ENCODE measurements at regions not wholly inside any gene's neighbourhood (a gene's known extent, or its start where the extent isn't known, plus 50 kb on each side); places are given as distances from the start of the nearest gene placed in this dataset.
"Not testable (repeated sequence)": the region's sequence is repeated elsewhere in the genome, so short reads cannot be mapped to it uniquely, and the experiment has no call there.

DNA sequence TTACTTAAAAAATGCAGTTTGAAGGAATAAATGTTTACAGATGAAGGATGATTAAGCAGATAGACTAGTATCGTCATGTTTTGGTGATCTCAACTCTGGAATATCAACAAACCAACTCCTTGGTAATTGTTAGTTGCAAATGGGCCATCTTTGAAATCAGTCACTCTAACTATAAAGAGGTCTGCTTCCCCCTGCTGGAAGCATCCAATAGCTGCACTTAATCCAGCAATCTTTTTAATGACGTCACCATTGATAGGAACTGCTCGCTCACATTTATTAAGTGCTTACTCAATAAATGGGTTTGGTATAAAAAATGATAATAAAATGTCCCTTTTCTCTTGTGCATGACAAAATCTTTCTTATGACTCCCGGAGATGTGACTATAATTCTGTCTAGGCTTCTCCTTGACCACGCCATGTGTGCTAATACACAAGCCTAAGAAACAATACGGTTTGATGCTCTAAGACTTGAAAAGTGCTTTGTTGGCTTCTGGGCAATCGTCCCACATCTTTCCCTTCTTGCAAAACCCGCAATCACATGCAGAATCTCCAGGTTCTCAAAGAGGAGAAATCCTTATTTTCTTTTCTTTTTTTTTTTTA is 227.6 kb upstream of the POU1F1 start:
- DNase-seq (ENCODE audit: low read depth): peak; percentile 71

DNA sequence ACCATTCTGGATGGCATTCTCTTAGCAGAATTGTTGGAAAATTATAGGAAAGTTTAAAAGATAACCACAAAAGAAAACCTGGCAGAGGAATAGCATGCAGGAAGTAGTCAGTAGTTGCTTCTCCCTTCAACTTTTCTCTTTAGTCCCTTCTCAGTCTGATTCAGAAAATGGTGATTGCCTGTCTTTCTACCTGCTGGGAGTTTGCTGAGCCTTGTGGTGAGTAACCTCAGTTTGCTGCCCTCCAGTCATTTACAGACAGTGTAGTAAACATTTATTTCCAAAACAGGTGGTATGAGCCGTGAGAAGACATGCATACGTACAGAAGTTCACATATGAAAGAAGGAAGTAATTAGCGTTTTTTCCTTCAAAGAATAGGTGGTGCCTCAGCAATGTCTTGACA is 224.7 kb upstream of the POU1F1 start:
- DNase-seq (ENCODE audit: low read depth): no peak

DNA sequence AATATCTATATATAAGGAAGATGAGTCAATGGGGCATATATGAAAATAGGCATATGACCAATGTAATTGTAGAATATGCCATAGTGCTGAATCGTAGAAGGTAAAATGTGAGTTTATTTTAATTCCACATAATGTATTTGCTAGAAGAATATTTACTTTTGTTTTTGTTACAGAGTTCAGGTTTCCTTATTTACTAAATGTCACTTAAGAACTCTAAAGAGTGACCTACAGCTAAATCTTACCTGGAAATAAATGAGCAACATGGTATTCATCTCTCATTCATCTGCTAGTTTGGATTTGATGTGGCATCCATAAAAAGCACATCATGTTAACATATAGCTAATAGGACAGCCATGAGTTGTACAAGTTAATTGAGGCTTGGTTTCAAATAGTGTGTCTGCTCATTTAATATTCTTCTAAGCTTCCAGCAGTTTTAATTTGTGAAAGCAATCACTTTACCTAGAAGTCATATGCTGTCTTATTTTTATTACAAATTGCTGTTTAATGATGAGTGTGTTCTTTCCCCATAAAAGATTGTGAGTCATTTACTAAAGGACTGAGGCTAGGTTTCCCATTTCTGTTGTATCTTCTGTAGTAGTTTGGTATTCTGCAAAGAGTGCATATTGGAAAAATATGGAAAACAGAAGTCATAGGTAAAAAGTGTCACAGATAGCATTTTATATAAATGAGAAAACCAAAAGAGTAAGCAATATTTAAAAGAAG is 222.1 kb upstream of the POU1F1 start:
- DNase-seq (ENCODE audit: low read depth): no peak

DNA sequence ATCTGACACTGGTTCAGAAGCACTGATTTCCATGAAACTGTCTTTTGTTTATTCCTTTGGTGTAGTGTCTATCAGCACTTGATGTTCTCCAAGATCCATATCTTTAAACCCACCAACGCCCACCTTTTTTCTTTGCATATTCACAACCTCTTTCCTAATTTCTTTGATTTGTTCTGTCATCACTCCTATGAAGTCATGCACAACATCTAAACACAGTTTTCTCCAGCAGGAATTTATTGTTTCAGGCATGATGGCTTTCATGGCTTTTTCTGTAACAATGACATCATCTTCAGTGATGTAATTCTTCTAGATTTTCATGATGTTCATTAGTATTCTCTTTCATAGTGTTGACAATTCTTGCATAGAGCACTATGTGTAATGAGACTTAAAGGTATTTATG is 219.6 kb upstream of the POU1F1 start:
- no peak for DNase-seq (ENCODE audit: low read depth)

DNA sequence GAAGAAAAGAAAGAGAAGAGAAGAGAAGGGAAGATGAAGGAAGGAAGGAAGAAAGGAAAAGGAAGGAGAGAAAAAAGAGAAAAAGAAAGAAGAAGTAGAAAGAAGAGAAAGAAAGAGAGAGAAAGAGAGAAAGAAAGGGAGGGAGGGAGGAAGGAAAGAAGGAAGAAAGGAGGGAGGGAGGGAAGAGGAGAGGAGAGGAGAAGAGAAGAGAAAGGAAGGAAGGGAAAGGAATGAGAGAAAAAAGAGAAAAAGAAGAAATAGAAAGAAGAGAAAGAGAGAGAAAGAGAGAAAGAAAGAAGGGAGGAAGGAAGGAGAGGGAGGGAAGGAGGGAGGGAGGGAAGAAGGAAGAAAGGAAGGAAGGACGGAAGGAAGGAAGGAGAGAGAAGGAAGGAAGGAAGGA is 217.9 kb upstream of the POU1F1 start:
- no peak for DNase-seq (ENCODE audit: low read depth)

DNA sequence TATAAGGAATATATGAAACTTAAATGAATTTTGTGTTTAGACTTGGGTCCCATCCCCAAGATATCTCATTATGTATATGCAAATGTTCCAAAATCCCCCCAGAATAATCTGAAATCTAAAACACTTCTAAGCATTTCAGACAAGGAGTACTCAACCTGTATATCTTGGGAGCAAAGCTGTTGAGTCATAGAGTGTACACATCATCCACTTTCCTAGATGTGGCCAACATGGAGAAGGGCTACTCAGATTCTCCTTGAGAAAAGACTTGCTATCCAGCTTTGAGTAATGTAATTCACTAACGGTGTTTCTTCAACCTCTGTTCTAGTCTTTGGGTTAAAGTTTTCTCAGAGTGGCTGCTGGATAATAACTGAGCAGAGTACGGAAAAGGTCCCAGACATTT is 215.5 kb upstream of the POU1F1 start:
- DNase-seq (ENCODE audit: low read depth): no peak

DNA sequence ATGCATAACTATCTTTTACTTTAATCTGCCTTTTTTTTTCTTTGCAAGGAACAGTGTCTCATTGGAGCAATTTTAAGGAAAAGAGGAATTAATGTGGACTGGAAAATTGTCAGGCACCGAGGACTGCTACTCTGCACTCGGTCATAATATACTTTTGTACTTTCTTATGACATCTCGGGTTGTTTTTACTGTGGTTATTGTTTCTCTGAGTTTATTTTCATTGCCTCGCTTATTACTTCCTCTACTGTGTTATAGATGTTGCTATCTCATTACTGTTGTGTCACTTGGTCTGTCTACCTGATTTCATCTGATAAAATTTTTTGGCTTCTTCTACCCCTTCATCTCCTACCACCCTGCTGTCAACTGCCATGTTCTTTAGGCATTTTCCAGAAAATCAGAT is 213.5 kb upstream of the POU1F1 start:
- no peak for DNase-seq (ENCODE audit: low read depth)

DNA sequence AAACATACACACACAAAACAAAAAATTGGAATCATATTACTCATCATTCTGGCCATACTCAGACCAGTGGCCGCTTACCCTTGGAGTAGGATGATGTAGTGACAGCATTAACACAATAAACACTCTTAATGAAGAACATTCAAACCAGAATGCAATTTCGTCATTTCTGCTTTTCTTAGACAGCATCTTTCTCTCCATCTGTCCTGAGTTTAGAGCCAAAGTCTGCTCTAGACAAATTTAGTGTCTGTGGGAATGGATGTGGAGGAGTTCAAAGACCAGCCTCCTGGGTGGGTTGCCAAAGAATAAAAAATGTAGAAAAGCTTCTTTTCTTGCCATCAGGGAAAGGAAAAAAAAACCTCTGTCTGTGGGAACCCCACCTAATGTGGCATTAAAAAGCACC is 212.4 kb upstream of the POU1F1 start:
- no peak for DNase-seq (ENCODE audit: low read depth)

DNA sequence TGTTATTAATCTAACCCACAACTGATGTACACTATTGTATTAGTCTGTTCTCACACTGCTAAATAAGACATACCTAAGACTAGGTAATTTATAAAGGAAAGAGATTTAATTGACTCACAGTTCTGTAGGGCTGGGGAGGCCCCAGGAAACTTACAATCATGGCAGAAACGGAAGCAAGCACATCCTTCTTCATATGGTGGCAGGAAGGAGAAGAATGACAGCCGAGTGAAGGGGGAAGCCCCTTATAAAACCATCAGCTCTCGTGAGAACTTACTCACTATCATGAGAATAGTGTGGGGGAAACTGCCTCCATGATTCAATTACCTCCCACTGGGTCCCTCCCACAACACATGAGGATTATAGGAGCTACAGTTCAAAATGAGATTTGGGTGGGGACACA is 210.3 kb upstream of the POU1F1 start:
- not testable (repeated sequence) for DNase-seq (ENCODE audit: low read depth)

DNA sequence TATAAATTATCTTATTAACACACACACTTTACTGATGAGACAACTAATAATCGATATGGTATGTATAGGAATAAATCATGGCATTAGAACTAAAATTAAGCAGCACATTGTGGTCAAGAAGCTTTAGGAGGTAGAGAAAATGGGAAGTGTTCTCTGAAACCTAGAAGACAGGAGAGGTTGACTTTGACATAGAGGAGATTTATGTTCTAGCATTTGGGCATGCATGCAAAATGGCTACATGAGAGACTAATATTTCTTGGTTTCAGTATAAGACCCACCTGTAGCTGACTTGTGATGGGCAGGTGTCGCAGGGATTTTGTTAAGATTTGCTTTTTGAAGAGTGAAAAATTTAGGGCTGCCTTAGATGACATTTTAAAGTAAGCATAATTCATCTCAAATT is 209.7 kb upstream of the POU1F1 start:
- DNase-seq (ENCODE audit: low read depth): no peak

DNA sequence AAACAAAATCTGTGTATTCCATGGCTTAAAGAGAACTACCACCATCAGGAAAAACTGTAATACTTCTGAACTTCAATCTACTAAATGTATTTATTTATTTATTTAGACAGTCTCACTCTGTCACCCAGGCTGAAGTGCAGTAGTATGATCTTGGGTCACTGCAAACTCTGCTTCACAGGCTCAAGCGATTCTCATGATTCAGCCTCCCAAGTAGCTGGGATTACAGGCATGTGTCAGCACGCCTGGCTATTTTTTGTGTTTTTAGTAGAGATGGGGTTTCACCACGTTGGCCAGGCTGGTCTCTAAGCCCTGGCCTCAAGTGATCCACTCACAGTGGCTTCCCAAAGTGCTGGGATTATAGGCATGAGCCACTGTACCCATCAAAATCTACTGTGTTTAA is 202.3 kb upstream of the POU1F1 start:
- peak; percentile 6 for DNase-seq (ENCODE audit: low read depth)

DNA sequence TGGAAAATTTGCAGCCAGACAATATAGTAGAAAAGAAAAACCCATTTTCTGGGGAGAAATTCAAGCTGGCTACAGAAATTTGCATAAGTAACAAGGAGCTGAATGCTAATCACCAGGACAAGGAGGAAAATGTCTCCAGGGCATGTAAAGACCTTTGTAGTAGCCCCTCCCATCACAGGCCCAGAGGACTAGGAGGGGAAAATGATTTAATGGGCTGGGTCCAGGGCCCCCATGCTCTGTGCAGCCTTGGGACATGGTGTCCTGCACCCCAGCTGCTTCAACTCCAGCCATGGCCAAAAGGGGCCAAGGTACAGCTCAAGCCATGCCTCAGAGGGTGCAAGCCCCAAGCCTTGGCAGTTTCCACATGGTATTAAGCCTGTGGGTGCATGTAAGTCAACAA is 197.6 kb upstream of the POU1F1 start:
- DNase-seq (ENCODE audit: low read depth): no peak

DNA sequence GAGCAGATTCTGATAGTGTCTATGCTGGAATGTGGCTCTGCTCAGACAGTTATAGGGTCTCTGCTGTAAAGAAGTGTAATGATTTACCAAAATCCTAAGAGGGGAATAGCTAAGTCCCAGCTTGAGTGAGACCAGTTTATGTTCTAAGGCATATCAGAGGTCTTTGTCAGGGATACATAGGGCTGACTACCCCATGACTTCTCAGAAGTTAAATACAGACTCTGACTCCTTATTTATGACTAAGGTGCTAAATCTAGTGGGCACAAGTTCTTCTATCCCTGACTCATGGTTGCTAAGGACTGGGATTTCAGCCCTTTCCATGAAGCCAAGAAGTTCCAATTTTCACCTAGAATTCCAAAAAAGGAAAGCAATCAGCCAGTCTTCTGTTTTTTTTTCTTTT is 192.6 kb upstream of the POU1F1 start:
- DNase-seq (ENCODE audit: low read depth): peak; percentile 20

DNA sequence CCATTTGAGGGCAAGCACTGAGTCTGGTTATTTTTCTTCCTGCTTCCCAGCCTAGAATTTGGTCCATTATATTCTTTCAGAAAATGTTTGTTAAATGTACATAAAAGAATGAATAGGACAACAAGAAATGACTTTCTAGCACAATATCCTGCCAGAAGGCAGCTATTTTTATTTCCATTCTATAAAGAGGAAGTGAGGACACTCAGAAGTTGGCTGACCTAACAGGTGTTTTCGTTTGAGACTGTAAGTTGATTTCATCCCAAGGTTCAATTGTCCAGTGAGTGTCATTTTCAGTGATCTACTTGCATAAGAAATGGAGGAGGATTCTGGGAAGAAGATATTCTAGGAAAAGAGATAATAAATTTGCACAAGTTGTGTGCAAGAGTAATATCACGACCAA is 191.9 kb upstream of the POU1F1 start:
- peak; percentile 13 for DNase-seq (ENCODE audit: low read depth)

DNA sequence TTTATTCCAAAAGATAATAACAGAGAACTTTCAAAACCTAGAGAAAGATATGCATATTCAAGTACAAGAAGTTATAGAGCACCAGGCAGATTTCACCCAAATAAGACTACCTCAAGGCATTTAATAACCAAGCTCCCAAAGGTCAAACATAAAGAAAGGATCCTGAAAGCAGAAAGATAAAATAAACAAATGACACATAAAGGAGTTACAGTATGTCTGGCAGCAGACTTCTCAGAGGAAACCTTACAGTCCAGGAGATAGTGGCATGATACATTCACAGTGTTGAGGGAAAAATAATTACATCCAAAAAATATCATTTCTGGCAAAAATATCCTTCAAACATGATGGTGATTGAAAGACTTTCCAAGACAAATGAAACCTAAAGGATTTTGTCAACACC is 185.8 kb upstream of the POU1F1 start:
- DNase-seq (ENCODE audit: low read depth): no peak

DNA sequence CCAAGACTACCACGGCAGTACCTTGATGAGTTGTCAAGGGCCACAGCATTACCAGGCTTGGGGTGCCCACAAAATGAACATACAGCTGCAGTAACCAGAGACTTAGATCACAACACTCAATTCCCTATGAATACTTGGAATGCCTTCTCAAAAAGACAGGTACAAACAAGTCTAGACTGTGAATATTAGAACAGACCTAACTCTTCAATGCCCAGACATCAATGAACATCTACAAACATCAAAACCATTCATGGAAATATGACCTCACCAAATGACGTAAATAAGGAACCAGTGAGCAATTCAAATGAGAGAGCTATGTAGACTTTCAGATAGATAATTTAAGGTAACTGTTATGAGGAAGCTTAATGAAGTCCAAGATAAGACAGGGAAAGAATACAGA is 185.1 kb upstream of the POU1F1 start:
- DNase-seq (ENCODE audit: low read depth): no peak

DNA sequence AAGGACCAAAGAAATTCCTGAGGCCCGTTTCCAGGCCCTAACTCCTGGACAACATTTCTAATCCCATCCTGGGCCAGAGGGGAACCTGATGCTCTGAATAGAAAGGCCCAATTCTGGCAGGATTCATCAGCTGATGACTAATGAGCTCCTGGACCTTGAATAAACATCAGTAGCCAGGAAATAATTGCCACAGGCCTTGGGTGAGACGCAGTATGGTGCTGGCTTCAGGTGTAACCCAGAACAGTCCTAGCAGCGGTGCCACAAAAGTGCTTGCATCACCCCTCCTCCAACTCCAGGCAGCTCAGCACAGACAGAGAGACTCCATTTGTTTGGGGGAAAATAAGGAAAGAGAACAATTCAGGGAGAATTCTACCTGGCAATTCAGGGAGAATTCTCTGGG is 184.7 kb upstream of the POU1F1 start:
- no peak for DNase-seq (ENCODE audit: low read depth)

DNA sequence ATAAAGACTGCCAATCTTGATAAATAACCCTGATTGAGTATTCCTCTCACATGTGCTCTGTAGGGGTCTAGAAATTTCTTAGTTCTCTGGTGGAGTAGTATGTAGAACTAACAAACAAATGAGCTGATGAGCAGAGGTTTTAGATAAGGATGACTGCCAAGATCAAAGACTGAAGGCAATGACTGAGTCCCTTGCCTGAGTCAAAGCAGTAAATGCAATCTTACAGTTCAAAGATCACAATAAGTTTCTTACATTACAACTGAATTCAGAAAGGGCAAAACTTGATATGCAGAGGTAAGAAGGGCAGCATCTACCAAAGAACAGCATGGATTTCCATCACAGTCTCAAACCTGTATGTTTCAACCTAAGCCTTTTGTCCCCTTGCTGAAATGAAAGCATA is 172.2 kb upstream of the POU1F1 start:
- DNase-seq (ENCODE audit: low read depth): no peak

DNA sequence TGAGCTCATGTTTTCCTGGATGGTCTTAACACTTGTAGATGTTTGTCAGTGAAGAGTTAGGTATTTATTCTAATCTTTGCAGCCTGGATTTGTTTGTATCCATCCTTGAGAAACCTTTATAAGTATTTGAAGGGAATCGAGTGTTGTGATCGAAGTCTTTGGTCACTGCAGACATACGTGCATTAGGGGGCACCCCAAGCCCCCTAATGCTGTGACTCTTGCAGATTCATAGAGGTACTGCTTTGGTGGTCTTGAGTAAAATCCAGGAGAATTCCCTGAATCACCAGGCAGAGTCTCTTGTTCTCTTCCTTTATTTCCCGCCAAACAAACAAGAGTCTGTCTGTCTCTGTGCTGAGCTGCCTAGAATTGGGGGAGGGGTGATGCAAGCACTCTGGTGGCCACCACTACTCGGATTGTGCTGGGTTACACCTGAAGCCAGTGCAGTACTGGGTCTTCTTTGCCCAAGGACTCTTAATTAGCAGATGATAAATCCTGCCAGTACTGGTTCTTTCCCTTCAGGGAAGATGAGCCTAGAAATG is 170.5 kb upstream of the POU1F1 start:
- DNase-seq (ENCODE audit: low read depth): no peak

DNA sequence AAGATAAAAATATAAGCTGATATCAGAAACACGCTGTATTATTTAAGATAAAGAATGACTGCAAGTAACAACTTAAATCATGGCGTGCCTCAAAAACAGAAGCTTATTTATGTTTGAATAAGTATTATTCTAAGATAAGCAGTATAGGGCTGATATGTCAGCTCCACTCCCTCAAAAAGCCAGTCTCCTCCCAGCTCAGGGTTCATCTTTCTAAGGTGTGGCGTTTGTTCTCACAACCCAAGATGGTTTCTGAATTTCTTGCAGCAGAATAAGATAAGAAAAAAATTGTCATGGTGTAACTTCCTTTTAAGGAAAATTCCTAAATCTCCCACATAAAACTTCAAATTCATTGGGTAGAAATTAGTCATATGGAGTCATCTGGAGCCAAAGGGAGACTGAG is 166.1 kb upstream of the POU1F1 start:
- DNase-seq (ENCODE audit: low read depth): no peak

DNA sequence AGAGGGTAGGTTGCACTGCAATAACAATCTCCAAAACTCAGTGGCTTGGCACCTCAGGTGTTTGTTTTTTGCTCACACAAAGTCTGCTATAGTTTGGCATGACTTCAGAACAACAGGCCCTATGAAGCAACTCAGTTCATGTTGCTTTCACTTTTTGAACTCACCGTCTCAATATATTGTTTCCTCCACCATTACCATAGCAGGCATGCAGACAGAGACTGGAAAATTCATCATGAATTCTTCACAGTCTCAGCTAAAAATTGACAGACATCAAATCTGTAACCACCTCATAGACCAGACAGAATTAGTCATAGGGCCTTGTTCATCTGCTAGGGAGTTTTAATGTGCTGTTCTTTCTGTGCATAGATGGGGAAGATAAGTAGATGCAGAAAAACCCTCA is 161.4 kb upstream of the POU1F1 start:
- DNase-seq (ENCODE audit: low read depth): no peak

DNA sequence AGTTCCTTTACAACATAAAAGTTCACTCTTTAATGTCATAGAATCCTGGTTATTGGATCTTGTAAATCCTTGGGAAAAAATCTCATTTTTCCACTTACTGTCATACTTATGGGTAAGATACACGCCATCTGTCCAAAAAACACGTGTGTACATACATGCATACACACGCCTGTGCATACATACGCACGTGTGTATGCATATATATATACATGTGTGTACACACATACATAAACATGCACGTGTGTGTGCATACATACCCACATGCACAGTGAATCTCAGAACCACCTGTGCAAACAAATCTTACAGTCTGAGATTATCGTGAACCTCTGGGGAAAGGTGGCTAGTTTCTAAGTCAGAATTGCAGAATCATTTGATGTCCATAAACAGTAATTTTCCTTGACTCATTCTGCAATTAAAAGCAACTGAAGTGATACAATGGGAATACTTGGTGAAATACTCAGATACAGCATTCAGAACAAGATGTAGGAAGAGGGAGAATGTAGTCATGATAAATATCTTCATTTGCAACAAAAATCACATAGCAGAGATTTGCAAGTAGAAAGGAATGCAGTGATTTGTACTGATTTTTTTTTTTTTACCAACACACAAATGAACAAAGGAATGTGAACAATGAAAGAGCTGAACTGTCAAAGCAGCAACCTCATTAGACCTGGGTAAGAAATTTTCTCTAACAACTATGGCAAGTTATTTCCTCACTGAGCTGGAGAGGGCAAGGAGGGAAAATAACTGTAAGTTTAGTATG is 160.6 kb upstream of the POU1F1 start:
- DNase-seq (ENCODE audit: low read depth): no peak
